CD4-positive, alpha-beta T cell (primary cell): ENCODE measurements at regions not wholly inside any gene's neighbourhood (a gene's known extent, or its start where the extent isn't known, plus 50 kb on each side); places are given as distances from the start of the nearest gene placed in this dataset.

ENCODE experiments used
- ATAC-seq: fragments of 200-7000 bp; cut with Tn5 transposase; one replicate; pipeline ENCODE4 v1.10.0; 2022; ENCODE audit warnings: mild to moderate bottlenecking; ENCODE audit not compliant: poor library complexity
- CTCF ChIA-PET: fragments of 350-600 bp; sonication (Branson Sonifier 250); formaldehyde crosslinking; loops from one replicate; lab custom pipeline; 2021; ENCODE audit warnings: antibody characterized with exemption, inconsistent platforms; lab: Charles Lee
- POLR2A ChIA-PET: fragments of 350-600 bp; sonication (Branson Sonifier 250); formaldehyde crosslinking; loops from one replicate; lab custom pipeline; 2021; ENCODE audit warnings: antibody characterized with exemption, inconsistent platforms; lab: Charles Lee
- DNase-seq, 14 experiments: peaks; one replicate each; pipeline ENCODE4 v3.0.0-alpha.2; 2013 to 2020; ENCODE audit warnings: mixed read lengths in 2 of 14
- H3K27ac ChIP-seq, 2 donors: one replicate each; pipeline versions ENCODE4 v1.5.1 to v1.7.0; 2013; ENCODE audit warnings: low read length in 2 of 2, low read depth in 1 of 2, mild to moderate bottlenecking in 1 of 2
- H3K27me3 ChIP-seq, 2 experiments: 1 replicate in 1 of 2; 2 replicates in 1 of 2; pipeline versions ENCODE4 v1.6.1 to v1.7.0; 2013; ENCODE audit warnings: low read length in 2 of 2, control low read depth in 1 of 2, mild to moderate bottlenecking in 1 of 2, moderate library complexity in 1 of 2; ENCODE audit not compliant: insufficient read depth in 2 of 2, control insufficient read depth in 1 of 2
- H3K36me3 ChIP-seq: one replicate; pipeline ENCODE4 v1.6.1; 2013; ENCODE audit warnings: low read length, control low read depth; ENCODE audit not compliant: insufficient read depth
- H3K4me1 ChIP-seq: one replicate; pipeline ENCODE4 v1.6.1; 2013; ENCODE audit warnings: low read length, control low read depth; ENCODE audit not compliant: insufficient read depth
- H3K4me3 ChIP-seq: one replicate; pipeline ENCODE4 v1.5.1; 2013; ENCODE audit warnings: mild to moderate bottlenecking, low read length, moderate library complexity
- H3K9me3 ChIP-seq, 2 experiments: 1 replicate in 1 of 2; 2 replicates in 1 of 2; pipeline versions ENCODE4 v1.6.1 to v1.7.0; 2013; ENCODE audit warnings: low read length in 2 of 2, mild to moderate bottlenecking in 2 of 2, control low read depth in 1 of 2, moderate library complexity in 1 of 2; ENCODE audit not compliant: control insufficient read depth in 1 of 2, insufficient read depth in 1 of 2
- H3K27ac Mint-ChIP-seq: one replicate; pipeline ENCODE4 v1.8.0; 2020; ENCODE audit warnings: mixed read lengths
- H3K27me3 Mint-ChIP-seq: one replicate; pipeline ENCODE4 v1.8.0; 2021; ENCODE audit warnings: mixed read lengths
- H3K36me3 Mint-ChIP-seq: one replicate; pipeline ENCODE4 v1.8.0; 2021; ENCODE audit warnings: low read depth, mixed read lengths
- H3K4me1 Mint-ChIP-seq: one replicate; pipeline ENCODE4 v1.8.0; 2021; ENCODE audit warnings: low read depth, mixed read lengths
- H3K4me3 Mint-ChIP-seq: one replicate; pipeline ENCODE4 v1.8.0; 2020; ENCODE audit warnings: mild to moderate bottlenecking, mixed read lengths
- H3K9me3 Mint-ChIP-seq: one replicate; pipeline ENCODE4 v1.8.0; 2020; ENCODE audit warnings: mixed read lengths
- intact Hi-C, 2 experiments: fragments of 100-400 bp; cut with DNase I in 1 of 2; cut with micrococcal nuclease in 1 of 2; formaldehyde crosslinking; loops; one replicate each; pipeline versions ENCODE4 v1.15.1 to v1.9.0; 2023 to 2025; cut with DNase I, micrococcal nuclease
- TF ChIP-seq, protein P1 (sequence below): fragments of 200-600 bp; IDR thresholded peaks from one replicate; pipeline ENCODE4 v1.8.0; 2022; ENCODE audit warnings: antibody characterized with exemption, mild to moderate bottlenecking

DNA sequence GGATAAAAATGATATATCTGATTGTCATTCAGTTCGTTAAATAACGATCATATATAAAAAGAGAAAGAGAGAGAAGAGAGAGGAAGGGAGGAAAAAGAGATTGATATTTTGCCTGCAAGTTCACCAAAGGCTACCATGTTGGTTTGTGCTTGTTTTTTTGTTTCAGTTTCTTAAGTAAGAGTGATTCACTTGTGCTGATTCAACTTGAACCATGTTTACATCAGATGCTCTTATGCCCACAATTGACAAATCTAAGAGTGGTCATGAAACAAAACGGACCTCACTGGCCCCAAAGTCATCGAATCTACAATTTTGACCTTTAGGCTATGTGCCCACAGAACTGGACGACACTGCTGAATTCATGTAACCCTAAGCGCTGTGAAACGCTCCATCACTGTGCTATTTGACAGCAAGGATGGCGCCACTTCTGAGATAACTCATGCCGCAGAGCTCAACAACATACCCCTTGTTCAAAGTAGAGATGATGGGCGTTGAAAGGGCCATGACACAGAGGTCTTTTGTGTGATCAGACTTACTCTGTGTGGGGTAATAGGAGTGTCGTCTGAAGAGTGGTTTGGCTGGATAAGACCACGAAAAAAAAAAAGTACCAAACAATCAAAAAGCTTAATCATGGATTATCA lies 481.4 kb downstream of the SETD4 start:
- H3K36me3 ChIP-seq, result no peaks in the 10 kb centered on the region
- ChIA-PET POLR2A (no interaction called here), CTCF (no interaction called here)
- Mint-ChIP-seq H3K4me3 (no peak overlapping the region), H3K4me1 (no peaks in the 10 kb centered on the region), H3K36me3 (no peaks in the 10 kb centered on the region), H3K9me3 (no peaks in the 10 kb centered on the region), H3K27me3 (no peaks in the 10 kb centered on the region), H3K27ac (no peak overlapping the region)
- TF ChIP-seq, protein P1, sequence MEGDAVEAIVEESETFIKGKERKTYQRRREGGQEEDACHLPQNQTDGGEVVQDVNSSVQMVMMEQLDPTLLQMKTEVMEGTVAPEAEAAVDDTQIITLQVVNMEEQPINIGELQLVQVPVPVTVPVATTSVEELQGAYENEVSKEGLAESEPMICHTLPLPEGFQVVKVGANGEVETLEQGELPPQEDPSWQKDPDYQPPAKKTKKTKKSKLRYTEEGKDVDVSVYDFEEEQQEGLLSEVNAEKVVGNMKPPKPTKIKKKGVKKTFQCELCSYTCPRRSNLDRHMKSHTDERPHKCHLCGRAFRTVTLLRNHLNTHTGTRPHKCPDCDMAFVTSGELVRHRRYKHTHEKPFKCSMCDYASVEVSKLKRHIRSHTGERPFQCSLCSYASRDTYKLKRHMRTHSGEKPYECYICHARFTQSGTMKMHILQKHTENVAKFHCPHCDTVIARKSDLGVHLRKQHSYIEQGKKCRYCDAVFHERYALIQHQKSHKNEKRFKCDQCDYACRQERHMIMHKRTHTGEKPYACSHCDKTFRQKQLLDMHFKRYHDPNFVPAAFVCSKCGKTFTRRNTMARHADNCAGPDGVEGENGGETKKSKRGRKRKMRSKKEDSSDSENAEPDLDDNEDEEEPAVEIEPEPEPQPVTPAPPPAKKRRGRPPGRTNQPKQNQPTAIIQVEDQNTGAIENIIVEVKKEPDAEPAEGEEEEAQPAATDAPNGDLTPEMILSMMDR, result no peak
- ATAC-seq, result no peak
- no peaks in the 10 kb centered on the region for H3K27me3 ChIP-seq
- no peaks in the 10 kb centered on the region for H3K4me1 ChIP-seq
- intact Hi-C loops, result no loop called here
- H3K4me3 ChIP-seq, result no peak overlapping the region
- DNase-seq, result no peak
- no peak overlapping the region for H3K27ac ChIP-seq
- no peaks in the 10 kb centered on the region for H3K9me3 ChIP-seq

DNA sequence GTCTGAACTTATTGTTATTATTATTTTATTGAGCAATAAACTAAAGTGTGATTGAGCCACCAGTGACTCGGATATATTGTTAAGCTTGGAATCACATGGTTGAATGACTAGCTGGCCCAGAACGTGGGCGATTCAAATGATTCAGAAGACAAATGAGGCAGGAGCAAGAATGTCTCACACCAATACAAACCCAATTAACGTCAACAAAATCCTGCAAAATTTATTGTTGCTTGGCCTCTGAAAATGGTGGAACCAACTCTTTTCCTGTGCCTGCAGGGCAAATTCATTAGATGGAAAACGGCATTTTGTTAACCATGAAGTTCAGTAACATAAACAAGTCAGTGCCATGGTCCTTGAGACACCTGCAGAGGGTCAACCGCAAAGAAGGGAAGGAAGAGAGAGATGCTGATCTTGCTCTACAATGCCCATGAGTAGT lies 482.0 kb downstream of the SETD4 start:
- Histone ChIP-seq H3K27ac (no peak overlapping the region), H3K4me3 (no peak overlapping the region), H3K27me3 (no peaks in the 10 kb centered on the region), H3K4me1 (no peaks in the 10 kb centered on the region), H3K36me3 (no peaks in the 10 kb centered on the region), H3K9me3 (no peaks in the 10 kb centered on the region)
- no peak for ATAC-seq
- no peaks in the 10 kb centered on the region for H3K27me3 Mint-ChIP-seq
- H3K27ac Mint-ChIP-seq, result no peak overlapping the region
- intact Hi-C loops, result no loop called here
- DNase-seq, result no peak
- ChIA-PET POLR2A (no interaction called here), CTCF (no interaction called here)
- H3K9me3 Mint-ChIP-seq, result no peaks in the 10 kb centered on the region
- H3K36me3 Mint-ChIP-seq, result no peaks in the 10 kb centered on the region
- no peak overlapping the region for H3K4me3 Mint-ChIP-seq
- TF ChIP-seq, protein P1, result no peak
- no peaks in the 10 kb centered on the region for H3K4me1 Mint-ChIP-seq

DNA sequence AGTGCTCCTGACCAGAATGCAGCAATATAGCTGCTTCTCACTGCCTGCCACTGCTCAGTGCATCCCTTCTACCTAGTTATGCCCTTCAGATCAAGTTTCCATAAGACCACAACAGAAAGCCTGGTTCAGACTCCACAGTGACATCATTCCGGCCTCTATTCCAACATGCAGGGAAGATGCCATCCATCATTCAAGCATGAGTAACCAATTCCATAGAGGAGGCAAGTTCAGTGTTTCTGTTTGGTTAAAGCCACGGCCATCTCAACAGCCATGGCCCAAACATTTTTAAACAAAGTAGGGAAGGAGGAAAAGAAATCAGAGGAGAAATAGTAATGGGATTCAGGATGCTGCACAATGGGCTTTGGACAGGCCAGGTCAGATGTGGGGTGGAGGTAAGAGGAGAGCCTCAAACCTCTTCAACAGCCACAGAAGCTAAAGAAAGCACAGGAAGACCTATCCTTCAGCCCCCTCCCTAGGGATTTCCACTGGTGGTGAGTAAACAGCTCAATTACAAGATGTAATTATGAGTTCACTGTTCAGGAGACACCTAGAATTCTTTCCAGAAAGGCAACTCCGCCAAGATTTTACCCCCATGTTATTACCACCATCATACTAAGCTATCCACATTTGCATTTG lies 484.9 kb downstream of the SETD4 start:
- no peak overlapping the region for H3K27ac Mint-ChIP-seq
- H3K27me3 ChIP-seq, result no peaks in the 10 kb centered on the region
- DNase-seq (no peak), ATAC-seq (no peak)
- H3K4me3 Mint-ChIP-seq, result no peak overlapping the region
- no peaks in the 10 kb centered on the region for H3K36me3 ChIP-seq
- no peak overlapping the region for H3K4me3 ChIP-seq
- no peaks in the 10 kb centered on the region for H3K9me3 ChIP-seq
- ChIA-PET POLR2A (no interaction called here), CTCF (no interaction called here)
- intact Hi-C loops, result no loop called here
- TF ChIP-seq, protein P1, result no peak
- no peak overlapping the region for H3K27ac ChIP-seq
- H3K4me1 ChIP-seq, result no peaks in the 10 kb centered on the region
- no peaks in the 10 kb centered on the region for H3K36me3 Mint-ChIP-seq
- H3K4me1 Mint-ChIP-seq, result no peaks in the 10 kb centered on the region
- no peaks in the 10 kb centered on the region for H3K9me3 Mint-ChIP-seq
- H3K27me3 Mint-ChIP-seq, result no peaks in the 10 kb centered on the region
